HG03060 (cell line): ENCODE measurements at regions not wholly inside any gene's neighbourhood (a gene's known extent, or its start where the extent isn't known, plus 50 kb on each side); places are given as distances from the start of the nearest gene placed in this dataset.
"Not testable (repeated sequence)": the region's sequence is repeated elsewhere in the genome, so short reads cannot be mapped to it uniquely, and the experiment has no call there.

Experiments used
- ATAC-seq: cut with Tn5 transposase; IDR thresholded peaks from one replicate; pipeline ENCODE4 v1.9.1; 2021; ENCODE audit warnings: low read depth, moderate number of reproducible peaks; ENCODE audit not compliant: unreplicated experiment

GRCh38 chr3:5463991-5464390 is 276.5 kb downstream of the EDEM1 start:
- ATAC-seq: no peak

- ATAC-seq: no peak
These were observed 277.1 kb downstream of the EDEM1 start for GRCh38 chr3:5464649-5465048.

GRCh38 chr3:5465183-5465582 is 277.7 kb downstream of the EDEM1 start:
- ATAC-seq: no peak

GRCh38 chr3:5466065-5466464 is 278.6 kb downstream of the EDEM1 start:
- no peak for ATAC-seq

- no peak for ATAC-seq
These were observed 279.2 kb downstream of the EDEM1 start for GRCh38 chr3:5466717-5467116.

- no peak for ATAC-seq
These were observed 286.0 kb downstream of the EDEM1 start for GRCh38 chr3:5473471-5473870.

- no peak for ATAC-seq
These were observed 288.9 kb downstream of the EDEM1 start for GRCh38 chr3:5476403-5476802.

- no peak for ATAC-seq
These were observed 291.8 kb downstream of the EDEM1 start for GRCh38 chr3:5479229-5479799.

- no peak for ATAC-seq
These were observed 292.7 kb downstream of the EDEM1 start for GRCh38 chr3:5480190-5480589.

GRCh38 chr3:5485427-5485826 is 297.9 kb downstream of the EDEM1 start:
- no peak for ATAC-seq

GRCh38 chr3:5488771-5489170 is 301.3 kb downstream of the EDEM1 start:
- ATAC-seq: no peak

- ATAC-seq: peak; percentile 56
These were observed 302.0 kb downstream of the EDEM1 start for GRCh38 chr3:5489536-5489935.

- no peak for ATAC-seq
These were observed 307.5 kb downstream of the EDEM1 start for GRCh38 chr3:5494905-5495519.

GRCh38 chr3:5497497-5497896 is 310.0 kb downstream of the EDEM1 start:
- no peak for ATAC-seq

GRCh38 chr3:5498981-5499380 is 311.5 kb downstream of the EDEM1 start:
- ATAC-seq: peak; percentile 21

GRCh38 chr3:5499404-5499803 is 311.9 kb downstream of the EDEM1 start:
- peak; percentile 86 for ATAC-seq

GRCh38 chr3:5503136-5503535 is 315.6 kb downstream of the EDEM1 start:
- ATAC-seq: no peak

GRCh38 chr3:5504135-5504534 is 316.6 kb downstream of the EDEM1 start:
- ATAC-seq: no peak

- no peak for ATAC-seq
These were observed 317.7 kb downstream of the EDEM1 start for GRCh38 chr3:5505163-5505562.

GRCh38 chr3:5505997-5506396 is 318.5 kb downstream of the EDEM1 start:
- ATAC-seq: no peak

GRCh38 chr3:5508860-5509259 is 321.4 kb downstream of the EDEM1 start:
- ATAC-seq: not testable (repeated sequence)

GRCh38 chr3:5510300-5510699 is 322.8 kb downstream of the EDEM1 start:
- no peak for ATAC-seq

GRCh38 chr3:5517921-5518320 is 330.4 kb downstream of the EDEM1 start:
- no peak for ATAC-seq
